ENCODE measurements at regions not wholly inside any gene's neighbourhood (a gene's known extent, or its start where the extent isn't known, plus 50 kb on each side); places are given as distances from the start of the nearest gene placed in this dataset.

GRCh38 chr2:120419073-120419472 lies 73.1 kb downstream of the INHBB start:
- in situ Hi-C loops (cut with HindIII; ENCODE audit: extremely low pct_ligation_motif_present, low pct_unique_long_range_greater_than_20kb) = no loop called here
- peaks cover 2 to 58% of the 10 kb centered on the region in 2 experiments; a peak in 4 of 5 replicates for H3K27me3 ChIP-seq (ENCODE audit: control insufficient read depth in 1 of 2, insufficient read depth in 2 of 2, low read length in 2 of 2)
- ChIA-PET CTCF (ENCODE audit: low intra/inter-chr PET ratio, low total read pairs) (no interaction called here), POLR2A (no interaction called here)
- FAIRE-seq (no peak), DNase-seq (ENCODE audit: low spot score) (no peak), ATAC-seq (peak; percentile 19; the same call in 1 of the 3 replicates)
- no peak overlapping the region for H2AFZ ChIP-seq (ENCODE audit: low read length)
- H3K36me3 ChIP-seq (replicated peaks in 1 of 2; ENCODE audit: control insufficient read depth in 1 of 2, insufficient read depth in 2 of 2, low read length in 2 of 2) = no peaks in the 10 kb centered on the region
- 54% methylated on average over 5 of the region's 6 CpGs for WGBS (ENCODE audit: low lambda C conversion rate)
- TF ChIP-seq HMG20B (CRISPR knock-in tag; conservative IDR thresholded peaks at IDR 0.05) (no peak), FOXO4 (CRISPR knock-in tag; conservative IDR thresholded peaks at IDR 0.05) (no peak), ZNF720 (CRISPR knock-in tag; IDR thresholded peaks at IDR 0.05) (no peak)
- H3K4me2 ChIP-seq (ENCODE audit: low read depth, low read length) = no peak overlapping the region
- no peaks in the 10 kb centered on the region for H3K9me3 ChIP-seq (ENCODE audit: low read length)
- H4K20me1 ChIP-seq (ENCODE audit: insufficient read depth, low read length) = no peaks in the 10 kb centered on the region; the same call in 1 of the 2 replicates
- no peaks in the 10 kb centered on the region for H3K4me1 ChIP-seq (ENCODE audit: insufficient read depth, low read length)
- no peak overlapping the region for H3K27ac ChIP-seq (ENCODE audit: extremely low read length, insufficient read depth, low read length)
- no peak overlapping the region for H3K9ac ChIP-seq (ENCODE audit: insufficient read depth, low read depth, low read length)
- no peak overlapping the region for H3K4me3 ChIP-seq (replicated peaks in 1 of 3; ENCODE audit: insufficient read depth in 1 of 3, low read depth in 2 of 3, low read length in 3 of 3)
- intact Hi-C loops (cut with micrococcal nuclease; ENCODE audit: unreplicated experiment) = no loop called here
- no peaks in the 10 kb centered on the region for H3K79me2 ChIP-seq (ENCODE audit: insufficient read depth, low read length)
- BruUV-seq (replicated peaks) = no TSS peak

GRCh38 chr2:120419955-120420354 lies 74.0 kb downstream of the INHBB start:
- BruUV-seq (replicated peaks) = no TSS peak
- CTCF ChIA-PET (ENCODE audit: low intra/inter-chr PET ratio, low total read pairs) = no interaction called here
- POLR2A ChIA-PET = no interaction called here

More at GRCh38 chr2:120419955-120420354, 74.0 kb downstream of the INHBB start:
- Histone ChIP-seq H2AFZ (ENCODE audit: low read length) (no peak overlapping the region), H3K79me2 (ENCODE audit: insufficient read depth, low read length) (no peaks in the 10 kb centered on the region), H3K36me3 (replicated peaks in 1 of 2; ENCODE audit: control insufficient read depth in 1 of 2, insufficient read depth in 2 of 2, low read length in 2 of 2) (no peaks in the 10 kb centered on the region), H3K4me2 (ENCODE audit: low read depth, low read length) (no peak overlapping the region), H4K20me1 (ENCODE audit: insufficient read depth, low read length) (no peaks in the 10 kb centered on the region; the same call in 1 of the 2 replicates), H3K27ac (ENCODE audit: extremely low read length, insufficient read depth, low read length) (no peak overlapping the region), H3K9me3 (ENCODE audit: low read length) (no peaks in the 10 kb centered on the region), H3K4me3 (replicated peaks in 1 of 3; ENCODE audit: insufficient read depth in 1 of 3, low read depth in 2 of 3, low read length in 3 of 3) (no peak overlapping the region), H3K27me3 (ENCODE audit: control insufficient read depth in 1 of 2, insufficient read depth in 2 of 2, low read length in 2 of 2) (peaks cover 4 to 61% of the 10 kb centered on the region in 2 experiments; a peak in 4 of 5 replicates), H3K9ac (ENCODE audit: insufficient read depth, low read depth, low read length) (no peak overlapping the region), H3K4me1 (ENCODE audit: insufficient read depth, low read length) (no peaks in the 10 kb centered on the region)
- FAIRE-seq (no peak), DNase-seq (ENCODE audit: low spot score) (no peak), ATAC-seq (no peak)
- intact Hi-C loops (cut with micrococcal nuclease; ENCODE audit: unreplicated experiment) = no loop called here
- TF ChIP-seq HOXA7 (CRISPR knock-in tag; IDR thresholded peaks at IDR 0.05) (no peak), ZNF766 (CRISPR knock-in tag; IDR thresholded peaks at IDR 0.05; ENCODE audit: borderline replicate concordance) (no peak), BRCA1 (CRISPR knock-in tag; IDR thresholded peaks at IDR 0.05) (no peak), FOXA1 (IDR thresholded peaks at IDR 0.05) (0 out of 2 replicates have a peak, but pooled peaks have one; percentile 6), FOXA1 (CRISPR knock-in tag; IDR thresholded peaks at IDR 0.05) (no peak), TCF7 (IDR thresholded peaks at IDR 0.05; ENCODE audit: low read depth) (no peak), ZNF775 (CRISPR knock-in tag; IDR thresholded peaks at IDR 0.05; ENCODE audit: borderline replicate concordance) (no peak)
- in situ Hi-C loops (cut with HindIII; ENCODE audit: extremely low pct_ligation_motif_present, low pct_unique_long_range_greater_than_20kb) = no loop called here
